Astrocyte of the spinal cord (primary cell): ENCODE measurements at regions not wholly inside any gene's neighbourhood (a gene's known extent, or its start where the extent isn't known, plus 50 kb on each side); places are given as distances from the start of the nearest gene placed in this dataset.

ENCODE experiments used
- DNase-seq: peaks from one replicate; pipeline ENCODE4 v3.0.0; 2011; ENCODE audit warnings: low read depth, low spot score
- H3K4me3 ChIP-seq: 2 replicates; pipeline ENCODE4 v1.5.1; 2011; ENCODE audit warnings: low read depth, mild to moderate bottlenecking, low read length, moderate library complexity
- CTCF ChIP-seq: IDR thresholded peaks from 2 replicates; pipeline ENCODE4 v1.5.1; 2012; ENCODE audit warnings: low read depth, mild to moderate bottlenecking, low read length, inconsistent platforms
- in situ Hi-C: cut with HindIII; loops from 2 replicates; pipeline ENCODE4 v1.10.0; 2017; ENCODE audit warnings: low sequenced_read_pairs

GRCh38 chr9:113787871-113788270, 88.2 kb upstream of the ZNF618 start:
- no peak overlapping the region for H3K4me3 ChIP-seq
- no peak for DNase-seq
- no peak for TF ChIP-seq CTCF
- in situ Hi-C loops = no loop called here

GRCh38 chr9:113788616-113789330, 87.3 kb upstream of the ZNF618 start:
- no peak for DNase-seq
- in situ Hi-C loops = no loop called here
- no peak overlapping the region for H3K4me3 ChIP-seq
- no peak for TF ChIP-seq CTCF

GRCh38 chr9:113790093-113790492, 86.0 kb upstream of the ZNF618 start:
- in situ Hi-C loops = no loop called here
- no peak overlapping the region for H3K4me3 ChIP-seq
- no peak for TF ChIP-seq CTCF
- no peak for DNase-seq

- in situ Hi-C loops = no loop called here
These were observed 82.6 kb upstream of the ZNF618 start for GRCh38 chr9:113793558-113793957.

GRCh38 chr9:113794721-113795120, 81.4 kb upstream of the ZNF618 start:
- no peak for TF ChIP-seq CTCF
- DNase-seq = no peak
- no peak overlapping the region for H3K4me3 ChIP-seq
- in situ Hi-C loops = no loop called here

More at GRCh38 chr9:113793558-113793957, 82.6 kb upstream of the ZNF618 start:
- H3K4me3 ChIP-seq = no peak overlapping the region
- DNase-seq = no peak
- no peak for TF ChIP-seq CTCF

GRCh38 chr9:113795811-113796392, 80.2 kb upstream of the ZNF618 start:
- in situ Hi-C loops = no loop called here
- no peak for DNase-seq
- H3K4me3 ChIP-seq = no peak overlapping the region
- no peak for TF ChIP-seq CTCF
